ENCODE measurements at regions not wholly inside any gene's neighbourhood (a gene's known extent, or its start where the extent isn't known, plus 50 kb on each side); places are given as distances from the start of the nearest gene placed in this dataset.
"Not testable (repeated sequence)": the region's sequence is repeated elsewhere in the genome, so short reads cannot be mapped to it uniquely, and the experiment has no call there.

GRCh38 chr1:120248726-120249427 is 72.6 kb upstream of the SEC22B start:
- not testable (repeated sequence) for DNase-seq (ENCODE audit: low read depth); H3K4me1 ChIP-seq (ENCODE audit: control insufficient read depth, insufficient read depth, low read length); H3K27me3 ChIP-seq (replicated peaks; ENCODE audit: control insufficient read depth, insufficient read depth, low read length); H3K4me3 ChIP-seq (ENCODE audit: low read length); H3K36me3 ChIP-seq (ENCODE audit: control insufficient read depth, insufficient read depth, low read length, severe bottlenecking); H3K9me3 ChIP-seq (ENCODE audit: control insufficient read depth, low read length); H3K9ac ChIP-seq (ENCODE audit: low read length)

- not testable (repeated sequence) for H3K4me3 ChIP-seq (ENCODE audit: low read length); H3K36me3 ChIP-seq (ENCODE audit: control insufficient read depth, insufficient read depth, low read length, severe bottlenecking); H3K27me3 ChIP-seq (replicated peaks; ENCODE audit: control insufficient read depth, insufficient read depth, low read length); DNase-seq (ENCODE audit: low read depth); H3K9me3 ChIP-seq (ENCODE audit: control insufficient read depth, low read length); H3K9ac ChIP-seq (ENCODE audit: low read length); H3K4me1 ChIP-seq (ENCODE audit: control insufficient read depth, insufficient read depth, low read length)
Measured at GRCh38 chr1:120248203-120248602, 71.9 kb upstream of the SEC22B start.

GRCh38 chr1:120243867-120244266 is 67.5 kb upstream of the SEC22B start:
- not testable (repeated sequence) for H3K9ac ChIP-seq (ENCODE audit: low read length); H3K27me3 ChIP-seq (replicated peaks; ENCODE audit: control insufficient read depth, insufficient read depth, low read length); H3K4me1 ChIP-seq (ENCODE audit: control insufficient read depth, insufficient read depth, low read length); DNase-seq (ENCODE audit: low read depth); H3K36me3 ChIP-seq (ENCODE audit: control insufficient read depth, insufficient read depth, low read length, severe bottlenecking); H3K9me3 ChIP-seq (ENCODE audit: control insufficient read depth, low read length); H3K4me3 ChIP-seq (ENCODE audit: low read length)

- not testable (repeated sequence) for H3K4me1 ChIP-seq (ENCODE audit: control insufficient read depth, insufficient read depth, low read length); H3K27me3 ChIP-seq (replicated peaks; ENCODE audit: control insufficient read depth, insufficient read depth, low read length); H3K9ac ChIP-seq (ENCODE audit: low read length); H3K9me3 ChIP-seq (ENCODE audit: control insufficient read depth, low read length); DNase-seq (ENCODE audit: low read depth); H3K36me3 ChIP-seq (ENCODE audit: control insufficient read depth, insufficient read depth, low read length, severe bottlenecking); H3K4me3 ChIP-seq (ENCODE audit: low read length)
Measured at GRCh38 chr1:120242582-120242981, 66.3 kb upstream of the SEC22B start.

- not testable (repeated sequence) for DNase-seq (ENCODE audit: low read depth); H3K27me3 ChIP-seq (replicated peaks; ENCODE audit: control insufficient read depth, insufficient read depth, low read length); H3K9me3 ChIP-seq (ENCODE audit: control insufficient read depth, low read length); H3K9ac ChIP-seq (ENCODE audit: low read length); H3K36me3 ChIP-seq (ENCODE audit: control insufficient read depth, insufficient read depth, low read length, severe bottlenecking); H3K4me1 ChIP-seq (ENCODE audit: control insufficient read depth, insufficient read depth, low read length); H3K4me3 ChIP-seq (ENCODE audit: low read length)
Measured at GRCh38 chr1:120241868-120242267, 65.5 kb upstream of the SEC22B start.

GRCh38 chr1:120240181-120240580 is 63.9 kb upstream of the SEC22B start:
- not testable (repeated sequence) for H3K27me3 ChIP-seq (replicated peaks; ENCODE audit: control insufficient read depth, insufficient read depth, low read length); H3K9me3 ChIP-seq (ENCODE audit: control insufficient read depth, low read length); DNase-seq (ENCODE audit: low read depth); H3K4me3 ChIP-seq (ENCODE audit: low read length); H3K9ac ChIP-seq (ENCODE audit: low read length); H3K36me3 ChIP-seq (ENCODE audit: control insufficient read depth, insufficient read depth, low read length, severe bottlenecking); H3K4me1 ChIP-seq (ENCODE audit: control insufficient read depth, insufficient read depth, low read length)

GRCh38 chr1:120239351-120239750 is 63.0 kb upstream of the SEC22B start:
- not testable (repeated sequence) for H3K4me1 ChIP-seq (ENCODE audit: control insufficient read depth, insufficient read depth, low read length); H3K4me3 ChIP-seq (ENCODE audit: low read length)

GRCh38 chr1:120238867-120239266 is 62.5 kb upstream of the SEC22B start:
- not testable (repeated sequence) for H3K9me3 ChIP-seq (ENCODE audit: control insufficient read depth, low read length); DNase-seq (ENCODE audit: low read depth); H3K4me1 ChIP-seq (ENCODE audit: control insufficient read depth, insufficient read depth, low read length); H3K27me3 ChIP-seq (replicated peaks; ENCODE audit: control insufficient read depth, insufficient read depth, low read length); H3K9ac ChIP-seq (ENCODE audit: low read length); H3K4me3 ChIP-seq (ENCODE audit: low read length); H3K36me3 ChIP-seq (ENCODE audit: control insufficient read depth, insufficient read depth, low read length, severe bottlenecking)

More at GRCh38 chr1:120239351-120239750, 63.0 kb upstream of the SEC22B start:
- H3K36me3 ChIP-seq (ENCODE audit: control insufficient read depth, insufficient read depth, low read length, severe bottlenecking); H3K9me3 ChIP-seq (ENCODE audit: control insufficient read depth, low read length); H3K9ac ChIP-seq (ENCODE audit: low read length); DNase-seq (ENCODE audit: low read depth); H3K27me3 ChIP-seq (replicated peaks; ENCODE audit: control insufficient read depth, insufficient read depth, low read length): not testable (repeated sequence)

GRCh38 chr1:120233661-120234018 is 57.3 kb upstream of the SEC22B start:
- H3K9ac ChIP-seq (ENCODE audit: low read length); H3K4me1 ChIP-seq (ENCODE audit: control insufficient read depth, insufficient read depth, low read length); H3K36me3 ChIP-seq (ENCODE audit: control insufficient read depth, insufficient read depth, low read length, severe bottlenecking); H3K27me3 ChIP-seq (replicated peaks; ENCODE audit: control insufficient read depth, insufficient read depth, low read length); H3K9me3 ChIP-seq (ENCODE audit: control insufficient read depth, low read length); H3K4me3 ChIP-seq (ENCODE audit: low read length); DNase-seq (ENCODE audit: low read depth): not testable (repeated sequence)

- H3K27me3 ChIP-seq (replicated peaks; ENCODE audit: control insufficient read depth, insufficient read depth, low read length); DNase-seq (ENCODE audit: low read depth); H3K9ac ChIP-seq (ENCODE audit: low read length); H3K4me3 ChIP-seq (ENCODE audit: low read length); H3K9me3 ChIP-seq (ENCODE audit: control insufficient read depth, low read length); H3K36me3 ChIP-seq (ENCODE audit: control insufficient read depth, insufficient read depth, low read length, severe bottlenecking); H3K4me1 ChIP-seq (ENCODE audit: control insufficient read depth, insufficient read depth, low read length): not testable (repeated sequence)
Measured at GRCh38 chr1:120232834-120233660, 56.7 kb upstream of the SEC22B start.

- not testable (repeated sequence) for H3K9me3 ChIP-seq (ENCODE audit: control insufficient read depth, low read length); H3K36me3 ChIP-seq (ENCODE audit: control insufficient read depth, insufficient read depth, low read length, severe bottlenecking); DNase-seq (ENCODE audit: low read depth); H3K27me3 ChIP-seq (replicated peaks; ENCODE audit: control insufficient read depth, insufficient read depth, low read length); H3K9ac ChIP-seq (ENCODE audit: low read length); H3K4me3 ChIP-seq (ENCODE audit: low read length); H3K4me1 ChIP-seq (ENCODE audit: control insufficient read depth, insufficient read depth, low read length)
Measured at GRCh38 chr1:120229835-120230234, 53.5 kb upstream of the SEC22B start.

Measured in adipocyte (in vitro differentiated cells).